Endothelial cell of umbilical vein (primary cell): ENCODE measurements at regions not wholly inside any gene's neighbourhood (a gene's known extent, or its start where the extent isn't known, plus 50 kb on each side); places are given as distances from the start of the nearest gene placed in this dataset.

Source experiments
- BruUV-seq: library from RNA; stranded (reverse); fragments of 400-500 nt; replicated peaks from 2 replicates; lab custom pipeline; 2021; lab: Mats Ljungman, UMichigan
- CTCF ChIA-PET: fragments of 300-600, 350-600 bp; sonication (Branson Sonifier 250); formaldehyde crosslinking; loops from one replicate; lab custom pipeline; 2021; ENCODE audit warnings: antibody characterized with exemption, inconsistent platforms; lab: Charles Lee
- POLR2A ChIA-PET: fragments of 300-600, 350-600 bp; sonication (Branson Sonifier 250); formaldehyde crosslinking; loops from one replicate; lab custom pipeline; 2021; ENCODE audit warnings: antibody characterized with exemption, inconsistent platforms; lab: Charles Lee
- DNase-seq: peaks from one replicate; pipeline ENCODE4 v3.0.0-alpha.2; 2011; ENCODE audit warnings: low read depth, low spot score
- FAIRE-seq: peaks from 2 replicates; lab custom pipeline; 2011; peaks lifted over from hg19 to GRCh38; lab: Jason Lieb, UNC
- H2AFZ ChIP-seq: 2 replicates; pipeline ENCODE4 v1.6.0; 2012; ENCODE audit warnings: low read depth, low read length, control low read depth, inconsistent platforms
- H3K27ac ChIP-seq: 2 replicates; pipeline ENCODE4 v1.5.1; 2011; ENCODE audit warnings: low read depth, mild to moderate bottlenecking, control low read depth, low read length, moderate library complexity; ENCODE audit not compliant: insufficient read depth
- H3K27me3 ChIP-seq, 2 experiments: 2 replicates each; pipeline versions ENCODE4 v1.6.0 to v1.6.1; 2011; ENCODE audit warnings: low read length in 2 of 2, mixed read lengths in 1 of 2; ENCODE audit not compliant: control insufficient read depth in 2 of 2, insufficient read depth in 2 of 2
- H3K36me3 ChIP-seq, 2 experiments: 2 replicates in 1 of 2; 3 replicates in 1 of 2; pipeline ENCODE4 v1.5.1; 2011; ENCODE audit warnings: low read length in 2 of 2, mild to moderate bottlenecking in 1 of 2, moderate library complexity in 1 of 2; ENCODE audit not compliant: control insufficient read depth in 2 of 2, insufficient read depth in 2 of 2; ENCODE audit errors: extremely low read depth in 1 of 2
- H3K4me1 ChIP-seq: 3 replicates; pipeline ENCODE4 v1.5.1; 2011; ENCODE audit warnings: mild to moderate bottlenecking, low read length; ENCODE audit not compliant: control insufficient read depth, insufficient read depth; ENCODE audit errors: extremely low read depth
- H3K4me2 ChIP-seq: 2 replicates; pipeline ENCODE4 v1.6.1; 2011; ENCODE audit warnings: low read length, control low read depth, mixed read lengths; ENCODE audit not compliant: insufficient read depth
- H3K4me3 ChIP-seq, 3 experiments: fragments of 200-600 bp in 1 of 3; sonication (generic), shearing (Covaris generic) in 1 of 3; replicated peaks in 1 of 3; 2 replicates each; pipeline ENCODE4 v1.5.1; 2011 to 2016; ENCODE audit warnings: control low read depth in 3 of 3, low read length in 3 of 3, mild to moderate bottlenecking in 2 of 3, inconsistent platforms in 1 of 3, low read depth in 1 of 3, moderate library complexity in 1 of 3; ENCODE audit not compliant: insufficient read depth in 1 of 3
- H3K79me2 ChIP-seq: 2 replicates; pipeline ENCODE4 v1.6.0; 2012; ENCODE audit warnings: low read length, inconsistent platforms; ENCODE audit not compliant: control insufficient read depth, insufficient read depth
- H3K9ac ChIP-seq: replicated peaks from 2 replicates; pipeline ENCODE3; 2011; ENCODE audit warnings: low read length, control low read depth; ENCODE audit not compliant: insufficient read depth; ENCODE audit errors: extremely low read depth
- H3K9me1 ChIP-seq: replicated peaks from 3 replicates; pipeline ENCODE4 v1.6.0; 2011; ENCODE audit warnings: mild to moderate bottlenecking, low read length; ENCODE audit not compliant: control insufficient read depth, insufficient read depth; ENCODE audit errors: extremely low read depth
- H3K9me3 ChIP-seq: replicated peaks from 2 replicates; pipeline ENCODE4 v1.5.1; 2012; ENCODE audit warnings: low read length, inconsistent platforms; ENCODE audit not compliant: control insufficient read depth, insufficient read depth
- H4K20me1 ChIP-seq: replicated peaks from 2 replicates; pipeline ENCODE3; 2011; ENCODE audit warnings: mild to moderate bottlenecking, low read length; ENCODE audit not compliant: control insufficient read depth, insufficient read depth; ENCODE audit errors: extremely low read depth
- EZH2 ChIP-seq: IDR thresholded peaks from 2 replicates; pipeline ENCODE4 v1.6.1; 2012; ENCODE audit warnings: borderline replicate concordance, low read depth, mild to moderate bottlenecking, moderate library complexity, low read length, inconsistent platforms; ENCODE audit not compliant: severe bottlenecking
- FOS ChIP-seq: IDR thresholded peaks from 2 replicates; pipeline ENCODE4 v1.6.1; 2011; ENCODE audit warnings: mild to moderate bottlenecking, low read length, moderate library complexity, borderline replicate concordance; ENCODE audit not compliant: insufficient read depth
- GATA2 ChIP-seq: IDR thresholded peaks from 2 replicates; pipeline ENCODE4 v1.7.0; 2011; ENCODE audit warnings: low read depth, mild to moderate bottlenecking, moderate library complexity, mixed read lengths, low read length; ENCODE audit not compliant: insufficient read length, insufficient read depth
- JUN ChIP-seq: IDR thresholded peaks from 2 replicates; pipeline ENCODE4 v1.6.1; 2011; ENCODE audit warnings: borderline replicate concordance, low read depth; ENCODE audit not compliant: insufficient read length, insufficient read depth
- MYC ChIP-seq: IDR thresholded peaks from one replicate; pipeline ENCODE4 v1.6.1; 2011; ENCODE audit warnings: mild to moderate bottlenecking, low read depth, low read length
- POLR2A ChIP-seq: IDR thresholded peaks from 2 replicates; pipeline ENCODE4 v1.6.1; 2012; ENCODE audit warnings: low read depth, mild to moderate bottlenecking, control low read depth, low read length
- POLR2AphosphoS5 ChIP-seq: IDR thresholded peaks from 2 replicates; pipeline ENCODE4 v1.6.1; 2012; ENCODE audit warnings: low read depth, mild to moderate bottlenecking, control low read depth, low read length, moderate library complexity; ENCODE audit not compliant: insufficient read depth
- dilution Hi-C: fragments of 300-500 bp; cut with MboI; formaldehyde crosslinking; loops from one replicate; pipeline ENCODE4 v1.15.0; 2019; ENCODE audit warnings: low sequenced_read_pairs; ENCODE audit not compliant: extremely low pct_ligation_motif_present
- intact Hi-C: fragments of 100-400 bp; cut with micrococcal nuclease; formaldehyde crosslinking; loops from one replicate; pipeline ENCODE4 v1.10.0; 2022
- TF ChIP-seq, protein P1 (sequence below), 2 donors: IDR thresholded peaks; 1 replicate in 1 of 2; 2 replicates in 1 of 2; pipeline ENCODE4 v1.5.1; 2011; ENCODE audit warnings: low read length in 2 of 2, mild to moderate bottlenecking in 2 of 2, moderate library complexity in 2 of 2, control low read depth in 1 of 2, inconsistent platforms in 1 of 2, low read depth in 1 of 2; ENCODE audit not compliant: insufficient read depth in 1 of 2; ENCODE audit errors: extremely low read depth in 1 of 2
- TF ChIP-seq, protein P2 (sequence below): IDR thresholded peaks from 2 replicates; pipeline ENCODE4 v1.6.1; 2011; ENCODE audit not compliant: insufficient read depth, insufficient read length

DNA sequence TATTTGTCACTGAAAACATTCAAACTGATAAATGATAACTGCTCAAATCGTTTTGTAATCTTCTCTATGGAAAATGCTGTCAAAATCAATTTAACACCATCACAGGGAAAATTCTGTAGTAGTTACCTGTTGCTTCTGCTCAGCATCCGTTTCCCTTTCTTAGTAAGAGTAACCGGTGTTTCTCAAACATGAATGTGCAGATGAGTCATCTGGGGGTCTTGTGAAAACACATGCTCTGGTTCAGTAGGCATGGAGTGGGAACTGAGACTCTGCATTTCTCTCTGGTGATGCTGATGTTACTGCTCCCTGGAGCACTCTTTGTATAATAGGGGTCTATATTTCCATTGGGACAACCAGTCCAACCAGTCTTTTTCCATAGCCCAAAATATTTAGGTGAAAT, 145.1 kb downstream of the SEMA6D start:
- no peaks in the 10 kb centered on the region for H3K79me2 ChIP-seq

DNA sequence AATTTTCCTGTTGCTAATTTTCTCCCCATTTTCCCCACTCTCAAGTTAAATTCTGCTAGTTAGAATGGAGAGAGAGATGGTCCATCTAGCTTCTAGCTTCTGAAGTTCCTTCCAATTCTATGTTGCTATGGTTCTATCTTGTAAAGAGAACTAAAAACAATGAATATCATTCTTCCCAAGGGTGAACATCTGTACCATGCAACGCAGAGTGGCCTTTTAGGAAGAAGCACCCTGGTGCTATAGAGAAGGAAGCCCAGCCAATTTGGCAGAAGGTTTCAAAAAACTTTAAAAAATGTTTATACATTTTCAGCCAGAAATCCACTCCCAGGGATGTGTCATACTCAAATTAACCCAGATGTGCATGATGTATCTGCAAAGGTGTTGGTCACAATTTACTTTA, 149.1 kb downstream of the SEMA6D start:
- intact Hi-C loops = no loop called here
- no peaks in the 10 kb centered on the region for H3K79me2 ChIP-seq
- BruUV-seq = no TSS peak

More for the DNA sequence above, 145.1 kb downstream of the SEMA6D start:
- no peak overlapping the region for H3K9ac ChIP-seq
- H4K20me1 ChIP-seq = no peaks in the 10 kb centered on the region
- FAIRE-seq (no peak), DNase-seq (no peak)
- dilution Hi-C loops (no loop called here), intact Hi-C loops (no loop called here)
- H3K9me3 ChIP-seq = no peaks in the 10 kb centered on the region
- H3K4me3 ChIP-seq = no peak overlapping the region
- H3K4me1 ChIP-seq = no peaks in the 10 kb centered on the region
- no TSS peak for BruUV-seq
- POLR2A ChIA-PET = no interaction called here
- no peak overlapping the region for H3K27ac ChIP-seq
- no peaks in the 10 kb centered on the region for H3K36me3 ChIP-seq
- no peaks in the 10 kb centered on the region for H3K9me1 ChIP-seq
- H3K27me3 ChIP-seq = peaks cover 6% of the 10 kb centered on the region in 2 experiments
- CTCF ChIA-PET = no interaction called here
- no peak overlapping the region for H3K4me2 ChIP-seq
- no peak for TF ChIP-seq FOS
- TF ChIP-seq JUN = no peak
- no peak for TF ChIP-seq EZH2
- no peak for TF ChIP-seq GATA2
- TF ChIP-seq, protein P1, sequence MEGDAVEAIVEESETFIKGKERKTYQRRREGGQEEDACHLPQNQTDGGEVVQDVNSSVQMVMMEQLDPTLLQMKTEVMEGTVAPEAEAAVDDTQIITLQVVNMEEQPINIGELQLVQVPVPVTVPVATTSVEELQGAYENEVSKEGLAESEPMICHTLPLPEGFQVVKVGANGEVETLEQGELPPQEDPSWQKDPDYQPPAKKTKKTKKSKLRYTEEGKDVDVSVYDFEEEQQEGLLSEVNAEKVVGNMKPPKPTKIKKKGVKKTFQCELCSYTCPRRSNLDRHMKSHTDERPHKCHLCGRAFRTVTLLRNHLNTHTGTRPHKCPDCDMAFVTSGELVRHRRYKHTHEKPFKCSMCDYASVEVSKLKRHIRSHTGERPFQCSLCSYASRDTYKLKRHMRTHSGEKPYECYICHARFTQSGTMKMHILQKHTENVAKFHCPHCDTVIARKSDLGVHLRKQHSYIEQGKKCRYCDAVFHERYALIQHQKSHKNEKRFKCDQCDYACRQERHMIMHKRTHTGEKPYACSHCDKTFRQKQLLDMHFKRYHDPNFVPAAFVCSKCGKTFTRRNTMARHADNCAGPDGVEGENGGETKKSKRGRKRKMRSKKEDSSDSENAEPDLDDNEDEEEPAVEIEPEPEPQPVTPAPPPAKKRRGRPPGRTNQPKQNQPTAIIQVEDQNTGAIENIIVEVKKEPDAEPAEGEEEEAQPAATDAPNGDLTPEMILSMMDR (IDR thresholded peaks at IDR 0.05; ENCODE audit: extremely low read depth in 1 of 2, insufficient read depth in 1 of 2, low read depth in 1 of 2, low read length in 2 of 2) = no peak
- TF ChIP-seq, protein P2, sequence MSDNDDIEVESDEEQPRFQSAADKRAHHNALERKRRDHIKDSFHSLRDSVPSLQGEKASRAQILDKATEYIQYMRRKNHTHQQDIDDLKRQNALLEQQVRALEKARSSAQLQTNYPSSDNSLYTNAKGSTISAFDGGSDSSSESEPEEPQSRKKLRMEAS = no peak
- H2AFZ ChIP-seq = no peak overlapping the region

More for the DNA sequence above, 149.1 kb downstream of the SEMA6D start:
- POLR2A ChIA-PET = no interaction called here
- Histone ChIP-seq H3K9me3 (no peaks in the 10 kb centered on the region), H3K27me3 (peaks cover 1 to 2% of the 10 kb centered on the region in 2 experiments), H3K27ac (no peak overlapping the region), H3K9me1 (no peaks in the 10 kb centered on the region), H3K4me2 (no peak overlapping the region), H3K4me3 (no peak overlapping the region), H3K36me3 (no peaks in the 10 kb centered on the region), H3K9ac (no peak overlapping the region), H4K20me1 (no peaks in the 10 kb centered on the region), H3K4me1 (peaks cover 5% of the 10 kb centered on the region), H2AFZ (no peak overlapping the region)
- DNase-seq (no peak), FAIRE-seq (no peak)
- TF ChIP-seq FOS = no peak
- TF ChIP-seq MYC = no peak
- no peak for TF ChIP-seq POLR2A
- TF ChIP-seq, protein P1 (IDR thresholded peaks at IDR 0.05; ENCODE audit: extremely low read depth in 1 of 2, insufficient read depth in 1 of 2, low read depth in 1 of 2, low read length in 2 of 2) = no peak
- no peak for TF ChIP-seq JUN
- TF ChIP-seq EZH2 = no peak
- TF ChIP-seq POLR2AphosphoS5 = no peak
- TF ChIP-seq GATA2 = no peak
- TF ChIP-seq, protein P2 = no peak
- dilution Hi-C loops = no loop called here
- CTCF ChIA-PET = no interaction called here
